GM12891 (cell line): ENCODE measurements at regions not wholly inside any gene's neighbourhood (a gene's known extent, or its start where the extent isn't known, plus 50 kb on each side); places are given as distances from the start of the nearest gene placed in this dataset.

Experiments used
- DNase-seq: peaks from one replicate; pipeline ENCODE4 v3.0.0; 2011; ENCODE audit warnings: low spot score; ENCODE audit not compliant: insufficient read length
- FAIRE-seq: peaks from 2 replicates; lab custom pipeline; 2011; peaks lifted over from hg19 to GRCh38; lab: Jason Lieb, UNC
- PAX5 ChIP-seq: IDR thresholded peaks from 2 replicates; pipeline ENCODE4 v1.6.1; 2011; ENCODE audit warnings: low read length, moderate library complexity, mild to moderate bottlenecking; ENCODE audit not compliant: insufficient read depth, severe bottlenecking
- POLR2A ChIP-seq: IDR thresholded peaks from 2 replicates; pipeline ENCODE4 v1.6.1; 2011; ENCODE audit warnings: low read depth, low read length, control low read depth
- POLR2AphosphoS5 ChIP-seq: IDR thresholded peaks from 2 replicates; pipeline ENCODE4 v1.6.1; 2011; ENCODE audit warnings: low read depth, low read length, control low read depth
- POU2F2 ChIP-seq: IDR thresholded peaks from 2 replicates; pipeline ENCODE4 v1.6.1; 2011; ENCODE audit warnings: low read depth, mild to moderate bottlenecking, control low read depth, low read length, moderate library complexity
- SPI1 ChIP-seq: IDR thresholded peaks from 2 replicates; pipeline ENCODE4 v1.6.1; 2011; ENCODE audit warnings: low read depth, low read length, control low read depth
- TAF1 ChIP-seq: IDR thresholded peaks from 2 replicates; pipeline ENCODE4 v1.6.1; 2011; ENCODE audit warnings: low read depth, low read length, control low read depth

DNA sequence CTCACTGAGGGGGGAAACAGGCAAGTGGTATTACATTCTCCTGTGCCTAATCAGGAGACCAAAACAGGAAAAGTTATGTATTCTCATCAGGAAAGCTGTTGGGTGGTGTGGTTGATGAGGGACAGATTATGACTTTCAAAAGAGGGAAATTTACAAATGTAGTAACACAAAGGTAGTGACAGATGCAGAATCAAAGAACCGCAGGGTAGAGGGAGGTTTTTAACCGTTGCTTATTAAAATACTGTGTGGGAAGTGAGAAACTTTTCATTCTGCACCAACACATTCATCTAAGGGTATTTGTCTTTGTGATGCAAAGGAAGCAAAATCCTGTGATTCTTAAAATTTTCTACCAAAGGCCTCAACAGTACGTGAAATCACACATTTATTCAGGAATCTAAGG, 288.2 kb upstream of the MAN1A1 start:
- no peak for FAIRE-seq
- DNase-seq = no peak
- no peak for TF ChIP-seq POU2F2
- TF ChIP-seq PAX5 = no peak
- no peak for TF ChIP-seq POLR2AphosphoS5
- no peak for TF ChIP-seq SPI1
- TF ChIP-seq TAF1 = no peak

DNA sequence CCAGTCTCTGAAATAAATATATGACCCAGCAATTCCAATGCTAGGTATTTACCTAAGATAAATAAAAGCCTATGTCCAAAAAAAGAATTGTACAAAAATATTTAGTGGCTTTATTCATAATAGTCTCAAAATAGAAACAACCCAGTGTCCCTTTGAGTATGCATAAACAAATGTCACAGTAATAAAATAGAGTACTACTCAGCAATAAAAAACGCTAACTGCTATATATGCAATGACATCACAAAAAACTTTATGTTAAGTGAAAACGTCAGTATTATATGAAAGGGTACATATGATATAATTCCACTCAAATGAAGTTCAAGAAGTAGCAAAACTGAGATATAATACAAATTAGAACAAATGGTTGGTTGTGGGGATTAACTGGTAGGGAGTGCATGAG, 286.5 kb upstream of the MAN1A1 start:
- TF ChIP-seq POLR2A = no peak
- no peak for TF ChIP-seq POLR2AphosphoS5
- FAIRE-seq (no peak), DNase-seq (no peak)

DNA sequence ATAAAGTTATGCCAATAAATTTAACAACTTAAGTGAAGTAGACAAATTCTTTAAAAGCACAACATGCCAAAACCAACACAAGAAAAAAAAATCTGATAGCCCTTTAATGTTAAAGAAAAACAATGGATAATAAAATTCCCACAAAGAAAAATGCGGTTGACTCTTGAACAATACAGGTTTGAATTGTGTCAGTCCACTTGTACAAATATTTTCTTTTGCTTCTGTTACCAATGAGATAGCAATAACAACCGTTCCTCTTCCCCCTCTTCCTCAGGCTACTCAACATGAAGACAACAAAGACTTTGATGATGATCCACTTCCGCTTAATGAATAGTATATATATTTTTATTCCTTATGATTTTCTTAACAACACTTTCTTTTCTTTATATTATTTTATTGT, 283.9 kb upstream of the MAN1A1 start:
- DNase-seq (no peak), FAIRE-seq (no peak)

DNA sequence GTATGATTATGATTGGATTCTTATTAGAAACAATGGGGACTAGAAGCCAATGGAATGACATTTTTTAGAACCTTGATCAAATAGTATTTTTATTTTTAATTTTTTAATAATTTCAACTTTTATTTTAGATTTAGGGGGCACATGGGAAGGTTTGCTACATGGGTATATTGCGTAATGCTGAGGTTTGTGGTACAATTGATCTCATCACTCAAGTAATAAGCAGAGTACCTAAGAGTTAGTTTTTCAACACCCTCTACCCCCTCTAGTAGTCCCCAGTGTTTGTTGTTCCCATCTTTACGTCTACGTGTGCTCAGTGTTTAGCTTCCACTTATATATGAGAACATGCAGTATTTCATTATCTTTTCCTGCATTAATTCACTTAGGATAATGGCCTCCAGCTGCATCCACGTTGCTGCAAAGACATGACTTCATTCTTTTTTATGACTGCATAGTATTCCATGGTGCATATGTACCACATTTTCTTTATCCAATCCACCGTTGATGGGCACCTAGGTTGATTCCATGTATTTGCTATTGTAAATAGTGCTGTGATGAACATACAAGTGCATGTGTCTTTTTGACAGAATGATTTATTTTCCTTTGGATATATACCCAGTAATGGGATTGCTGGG, 281.1 kb upstream of the MAN1A1 start:
- DNase-seq (no peak), FAIRE-seq (no peak)
- no peak for TF ChIP-seq TAF1

More for the DNA sequence above, 283.9 kb upstream of the MAN1A1 start:
- TF ChIP-seq TAF1 = no peak
- TF ChIP-seq SPI1 = no peak
- no peak for TF ChIP-seq PAX5

DNA sequence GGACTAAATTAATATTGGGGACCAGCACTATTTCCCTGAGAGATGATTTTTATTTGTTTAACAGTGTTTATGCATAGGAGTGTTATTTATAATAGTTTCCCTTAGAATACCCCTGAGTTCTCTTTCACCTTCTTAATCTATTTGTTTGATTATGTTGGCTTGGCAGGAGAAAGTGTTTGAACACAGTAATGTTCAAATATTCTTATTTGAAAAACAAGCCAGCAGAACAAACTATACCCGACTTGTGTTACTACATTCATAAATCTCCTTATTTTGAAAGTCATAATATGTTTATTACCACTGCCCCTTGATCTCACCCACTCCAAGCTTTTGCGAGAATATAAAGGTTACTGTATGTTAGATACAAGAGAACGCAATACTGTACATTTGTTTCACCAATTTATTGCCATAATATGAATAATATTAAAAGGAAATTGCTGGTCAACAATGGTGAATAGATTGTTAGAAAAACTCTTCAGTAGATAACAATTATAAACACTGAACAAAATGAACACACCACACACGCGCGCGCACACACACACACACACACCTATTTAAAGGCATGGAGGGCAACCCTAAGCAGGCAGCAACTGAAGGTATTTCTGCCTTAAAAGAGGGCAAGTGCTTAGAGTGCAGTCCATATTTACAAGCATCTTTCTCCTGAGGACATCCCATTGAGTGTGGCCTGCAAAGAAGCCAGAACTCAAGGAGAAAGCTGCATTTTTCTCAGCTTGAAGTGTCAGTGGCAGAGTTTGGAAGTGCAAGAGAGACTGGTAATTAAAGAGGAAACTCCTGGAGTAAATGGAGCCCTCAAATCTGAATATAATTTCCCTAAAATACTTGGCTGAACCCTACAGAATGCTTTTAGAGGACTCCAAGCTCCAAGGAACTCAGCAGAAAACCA, 279.4 kb upstream of the MAN1A1 start:
- no peak for TF ChIP-seq POLR2A
- TF ChIP-seq POLR2AphosphoS5 = no peak
- TF ChIP-seq PAX5 = no peak
- no peak for TF ChIP-seq SPI1
- no peak for TF ChIP-seq TAF1
- TF ChIP-seq POU2F2 = no peak
- no peak for FAIRE-seq
- DNase-seq = no peak

DNA sequence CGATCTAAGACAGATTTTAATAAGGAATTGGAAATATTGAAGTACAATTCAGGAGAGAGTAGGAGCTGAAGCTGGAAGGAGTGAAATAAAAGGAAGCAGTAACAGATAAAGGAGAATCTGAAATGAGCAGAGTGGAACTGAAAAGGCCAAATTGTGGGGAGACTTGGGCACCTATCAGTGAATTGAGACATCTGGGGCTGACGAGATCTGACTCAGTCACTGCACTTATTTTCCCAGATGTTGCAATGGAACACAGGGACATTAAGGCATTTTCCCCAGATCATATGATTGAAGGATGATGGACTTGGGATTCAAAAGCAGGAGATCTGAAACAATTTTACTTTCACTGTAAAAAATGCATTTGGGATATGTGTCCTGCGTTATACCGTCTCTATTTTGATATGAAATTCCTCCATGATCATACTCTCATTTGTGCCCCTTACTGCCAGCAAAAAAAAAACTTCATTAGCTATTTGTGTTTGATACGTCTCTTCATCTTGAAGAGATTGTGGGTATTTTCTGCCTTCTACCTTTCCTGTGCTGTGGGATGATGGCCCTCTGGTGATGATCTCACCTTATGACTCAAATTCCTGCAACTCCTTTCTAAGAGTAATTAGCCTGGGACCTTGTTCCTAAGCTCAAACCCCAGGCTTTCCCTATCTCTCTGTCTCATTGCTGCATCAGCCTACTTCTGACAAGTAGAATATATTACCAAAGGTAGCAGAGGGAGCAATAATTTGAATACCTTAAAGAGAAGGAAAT, 278.5 kb upstream of the MAN1A1 start:
- DNase-seq (no peak), FAIRE-seq (no peak)

DNA sequence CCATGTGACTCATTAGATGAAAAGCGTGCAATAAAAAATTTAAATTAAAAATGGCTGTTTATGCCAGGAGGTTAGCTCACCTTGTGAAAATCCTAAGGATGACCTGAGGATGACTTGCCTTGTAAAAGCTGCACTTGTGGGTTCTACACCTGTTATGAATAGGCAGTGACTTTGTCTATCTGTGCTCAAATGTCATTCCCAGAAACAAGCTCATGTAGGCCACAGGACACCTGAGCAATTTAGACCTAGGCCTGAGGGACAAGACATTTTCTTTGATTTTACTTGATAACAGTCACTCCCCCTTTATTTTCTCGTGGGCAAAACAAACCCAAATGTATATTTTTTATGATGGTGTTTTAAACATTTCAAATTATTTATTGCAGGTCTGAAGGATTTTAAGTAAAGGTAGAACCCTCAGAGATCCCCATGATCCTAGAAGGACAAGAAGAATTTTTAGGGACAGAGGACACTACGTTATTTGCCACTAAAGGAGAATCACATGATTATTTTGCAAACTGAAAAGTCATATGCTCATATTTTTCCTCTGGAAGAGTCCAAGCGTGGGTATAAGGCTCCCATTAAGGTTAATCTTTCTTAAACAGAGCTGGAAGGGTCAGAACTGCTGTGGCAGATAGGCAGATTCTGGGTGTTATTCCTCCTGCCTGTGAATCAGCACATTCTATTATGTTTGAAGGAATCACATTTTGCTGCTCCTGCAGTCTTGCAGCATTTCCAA, 277.5 kb upstream of the MAN1A1 start:
- FAIRE-seq = no peak
- TF ChIP-seq SPI1 (no peak), POU2F2 (no peak), TAF1 (no peak), PAX5 (no peak), POLR2A (no peak), POLR2AphosphoS5 (no peak)
- no peak for DNase-seq

More for the DNA sequence above, 278.5 kb upstream of the MAN1A1 start:
- TF ChIP-seq POU2F2 (no peak), SPI1 (no peak), POLR2AphosphoS5 (no peak), POLR2A (no peak), TAF1 (no peak), PAX5 (no peak)

DNA sequence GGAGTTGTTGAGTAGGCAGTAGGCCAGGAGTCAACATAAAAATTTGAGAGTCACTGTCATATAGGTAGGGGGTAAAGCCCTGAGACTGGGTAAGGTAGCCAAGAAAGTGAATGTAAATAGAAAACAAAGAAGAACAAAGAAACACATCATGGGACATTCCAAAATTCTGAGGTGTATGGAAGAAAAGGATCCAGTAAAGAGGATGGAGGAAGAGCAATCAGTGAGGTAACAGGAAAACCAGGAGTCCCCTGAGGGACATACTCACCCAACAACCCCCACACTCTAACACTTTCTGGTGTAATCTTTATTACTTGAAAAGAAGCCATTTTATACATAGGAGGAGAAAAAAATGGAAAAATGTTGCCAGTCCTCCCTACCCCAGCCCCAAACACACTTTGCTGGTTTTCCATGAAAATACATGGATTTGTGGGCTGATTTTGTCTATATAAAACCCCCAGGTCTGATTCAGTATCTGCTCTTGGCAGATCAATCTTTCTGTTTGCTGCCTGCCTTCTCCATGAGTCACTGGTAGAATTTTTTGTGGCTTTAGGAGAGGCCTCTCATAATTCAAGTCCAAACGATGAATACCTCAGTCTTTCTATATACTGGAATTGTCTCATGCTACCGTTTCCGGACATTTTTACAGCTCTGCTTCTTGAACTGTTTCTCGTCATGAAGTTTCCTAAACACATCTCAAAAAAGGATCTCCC, 271.4 kb upstream of the MAN1A1 start:
- DNase-seq (no peak), FAIRE-seq (no peak)
- TF ChIP-seq PAX5 (no peak), TAF1 (no peak), POLR2AphosphoS5 (no peak), POLR2A (no peak), SPI1 (no peak), POU2F2 (no peak)
